RWPE1 (cell line): ENCODE measurements at regions not wholly inside any gene's neighbourhood (a gene's known extent, or its start where the extent isn't known, plus 50 kb on each side); places are given as distances from the start of the nearest gene placed in this dataset.

Experiments
- CTCF ChIA-PET: fragments of 350-600 bp; sonication (Branson Sonifier 250); formaldehyde crosslinking; extraction: SDS; loops from one replicate; lab custom pipeline; 2021; lab: Yijun Ruan, JAX
- POLR2A ChIA-PET: fragments of 400-600 bp; formaldehyde crosslinking; extraction: SDS; loops from one replicate; lab custom pipeline; 2020; ENCODE audit warnings: antibody characterized with exemption; ENCODE audit not compliant: low non-redundant PET; lab: Yijun Ruan, JAX
- DNase-seq: peaks from one replicate; pipeline ENCODE4 v3.0.0; 2012; ENCODE audit warnings: low spot score
- H3K27ac ChIP-seq: fragments of 450-650 bp; 2 replicates; pipeline ENCODE4 v1.5.1; 2017
- TF ChIP-seq, protein P1 (sequence below): fragments of 450-650 bp; conservative IDR thresholded peaks from 2 replicates; pipeline ENCODE4 v1.5.1; 2017; ENCODE audit warnings: low read depth, mild to moderate bottlenecking

DNA sequence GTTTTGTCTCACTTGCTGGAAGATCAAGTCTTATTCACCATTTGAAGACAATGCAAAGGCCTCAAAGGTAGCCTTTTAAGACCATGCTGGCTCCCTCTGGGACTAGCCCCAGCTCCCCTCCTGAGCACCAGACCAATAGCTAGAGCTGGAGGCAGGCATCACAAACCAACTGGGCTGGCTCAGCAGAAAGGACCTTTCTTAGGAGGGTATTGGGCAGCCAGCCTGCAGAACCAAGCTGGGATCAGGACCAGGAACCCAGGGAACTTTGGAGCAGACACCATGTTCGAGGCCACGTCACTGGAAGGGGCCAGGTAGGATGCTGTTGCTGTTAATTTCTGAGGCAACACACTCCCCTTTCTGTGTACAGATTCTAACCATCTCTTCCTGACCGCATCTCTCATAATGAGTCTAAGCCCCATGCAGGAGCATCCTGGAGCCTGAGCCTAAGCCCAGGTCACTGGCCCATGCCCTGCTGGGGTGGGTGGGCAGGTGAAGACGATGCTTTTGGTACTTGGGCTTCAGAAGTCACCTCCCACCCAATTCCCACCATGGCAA is 81.4 kb upstream of the KLF13 start:
- CTCF ChIA-PET: no interaction called here
- H3K27ac ChIP-seq: no peak overlapping the region
- TF ChIP-seq, protein P1, sequence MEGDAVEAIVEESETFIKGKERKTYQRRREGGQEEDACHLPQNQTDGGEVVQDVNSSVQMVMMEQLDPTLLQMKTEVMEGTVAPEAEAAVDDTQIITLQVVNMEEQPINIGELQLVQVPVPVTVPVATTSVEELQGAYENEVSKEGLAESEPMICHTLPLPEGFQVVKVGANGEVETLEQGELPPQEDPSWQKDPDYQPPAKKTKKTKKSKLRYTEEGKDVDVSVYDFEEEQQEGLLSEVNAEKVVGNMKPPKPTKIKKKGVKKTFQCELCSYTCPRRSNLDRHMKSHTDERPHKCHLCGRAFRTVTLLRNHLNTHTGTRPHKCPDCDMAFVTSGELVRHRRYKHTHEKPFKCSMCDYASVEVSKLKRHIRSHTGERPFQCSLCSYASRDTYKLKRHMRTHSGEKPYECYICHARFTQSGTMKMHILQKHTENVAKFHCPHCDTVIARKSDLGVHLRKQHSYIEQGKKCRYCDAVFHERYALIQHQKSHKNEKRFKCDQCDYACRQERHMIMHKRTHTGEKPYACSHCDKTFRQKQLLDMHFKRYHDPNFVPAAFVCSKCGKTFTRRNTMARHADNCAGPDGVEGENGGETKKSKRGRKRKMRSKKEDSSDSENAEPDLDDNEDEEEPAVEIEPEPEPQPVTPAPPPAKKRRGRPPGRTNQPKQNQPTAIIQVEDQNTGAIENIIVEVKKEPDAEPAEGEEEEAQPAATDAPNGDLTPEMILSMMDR: no peak
- DNase-seq: no peak
- POLR2A ChIA-PET: no interaction called here

DNA sequence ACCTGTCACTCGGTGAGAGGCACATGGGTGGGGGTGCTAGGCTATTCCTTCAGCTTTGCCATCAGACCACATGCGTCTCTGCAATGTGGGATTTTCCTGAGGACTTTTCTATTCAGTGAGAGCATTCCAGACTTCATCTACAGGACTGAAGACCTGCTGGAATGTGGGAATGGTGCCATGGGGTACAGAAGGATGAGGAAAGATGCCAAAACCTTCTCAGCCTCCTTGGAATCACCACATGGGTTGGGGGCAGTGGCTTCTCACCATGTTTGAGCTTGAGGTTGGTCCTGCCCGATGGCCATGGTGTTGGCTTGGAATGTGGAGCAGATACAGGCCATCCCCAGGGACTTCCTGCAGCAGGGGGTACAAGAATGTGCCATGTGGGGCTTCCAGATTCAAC is 80.9 kb upstream of the KLF13 start:
- no peak overlapping the region for H3K27ac ChIP-seq
- no peak for DNase-seq
- ChIA-PET POLR2A (no interaction called here), CTCF (no interaction called here)
- TF ChIP-seq, protein P1: no peak

DNA sequence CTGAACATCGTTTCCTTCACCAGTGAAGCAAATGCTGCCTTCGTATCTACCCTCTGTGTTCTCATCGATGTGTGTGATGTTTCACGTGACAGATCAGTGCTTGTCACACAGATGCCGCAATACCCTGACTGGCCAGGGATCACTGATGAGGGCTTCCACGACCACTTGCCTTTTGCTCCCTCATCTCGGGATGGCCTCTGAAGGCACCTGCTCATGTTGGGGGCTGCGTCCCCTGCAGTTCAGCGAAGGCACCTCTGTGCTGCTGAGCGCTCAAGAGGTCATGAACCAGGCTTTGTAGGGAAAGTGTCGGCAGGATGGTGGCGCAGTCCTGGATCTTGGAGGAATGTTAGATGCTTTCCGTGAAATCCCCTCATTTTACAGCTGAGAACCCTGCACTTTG is 79.2 kb upstream of the KLF13 start:
- DNase-seq: no peak
- TF ChIP-seq, protein P1: no peak
- CTCF ChIA-PET: no interaction called here
- POLR2A ChIA-PET: no interaction called here
- H3K27ac ChIP-seq: no peak overlapping the region

DNA sequence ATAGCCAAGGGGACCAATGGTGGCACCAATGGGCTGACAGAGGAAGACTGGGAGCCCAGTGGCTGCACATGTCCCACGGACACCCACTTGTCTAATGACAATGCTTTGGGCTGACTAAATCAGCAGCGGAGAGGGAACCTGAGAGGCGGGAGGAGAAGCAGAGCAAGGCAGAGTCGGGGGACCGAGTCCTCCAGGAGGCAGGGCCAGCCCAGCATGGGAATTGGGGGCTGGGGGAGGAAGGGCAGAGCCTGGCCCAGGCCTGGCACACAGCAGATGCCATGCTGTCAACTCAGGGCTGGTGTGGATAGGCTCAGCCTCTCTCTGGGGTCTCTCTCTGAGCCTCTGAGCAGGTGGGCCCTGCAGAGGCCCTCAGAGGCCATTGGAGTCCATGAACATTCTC is 78.4 kb upstream of the KLF13 start:
- TF ChIP-seq, protein P1: no peak
- no peak overlapping the region for H3K27ac ChIP-seq
- DNase-seq: no peak
- ChIA-PET POLR2A (no interaction called here), CTCF (no interaction called here)

DNA sequence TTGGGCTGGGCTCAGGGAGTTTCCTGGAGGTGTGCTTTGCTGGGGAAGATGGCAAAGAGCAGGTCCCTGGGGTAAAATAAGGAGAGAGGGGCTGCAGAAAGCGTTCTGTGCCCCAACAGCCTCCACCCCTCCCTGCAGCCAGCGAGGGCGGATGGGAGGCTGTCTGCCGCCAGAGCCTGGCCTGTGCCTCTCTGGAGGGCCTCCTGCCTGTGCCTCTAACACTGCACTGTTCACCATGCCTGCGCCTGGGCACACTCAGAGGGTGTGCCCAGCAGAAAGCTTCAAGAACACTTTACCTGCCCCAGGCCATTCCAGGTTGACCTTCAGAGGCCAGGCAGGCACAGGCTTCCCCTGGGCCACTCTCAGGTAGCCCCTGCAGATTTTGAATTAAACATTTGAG is 77.7 kb upstream of the KLF13 start:
- POLR2A ChIA-PET: no interaction called here
- CTCF ChIA-PET: no interaction called here
- DNase-seq: no peak
- TF ChIP-seq, protein P1: no peak
- H3K27ac ChIP-seq: no peak overlapping the region

DNA sequence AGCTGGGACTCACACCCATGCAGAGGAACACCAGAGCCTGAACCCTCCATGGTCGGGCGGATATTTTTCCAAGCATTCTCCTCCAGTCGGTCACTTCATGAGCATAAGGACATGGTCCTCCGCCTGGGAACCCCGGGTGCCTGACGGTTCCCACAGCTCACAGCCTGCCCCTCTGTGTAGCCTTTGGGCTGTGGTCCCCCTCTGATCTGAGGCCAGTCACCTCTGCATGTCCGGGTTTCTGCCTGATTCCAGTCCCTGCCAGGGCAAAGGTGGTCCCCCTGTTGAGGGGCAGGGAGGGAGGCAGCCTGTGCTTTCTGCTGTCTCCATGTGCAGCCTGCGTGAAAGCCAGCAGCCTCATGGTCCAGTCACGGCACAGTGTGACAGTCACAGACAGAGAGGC is 76.6 kb upstream of the KLF13 start:
- CTCF ChIA-PET: interaction anchor here (0.7 kb wide), 1 partner anchor 247 kb away, joined by 4 read pairs; no protein-coding TSS in a partner anchor

More for the DNA sequence above, 76.6 kb upstream of the KLF13 start:
- no peak for DNase-seq
- no peak overlapping the region for H3K27ac ChIP-seq
- POLR2A ChIA-PET: no interaction called here
- TF ChIP-seq, protein P1: no peak
